ENCODE measurements at regions not wholly inside any gene's neighbourhood (a gene's known extent, or its start where the extent isn't known, plus 50 kb on each side); places are given as distances from the start of the nearest gene placed in this dataset.

DNA sequence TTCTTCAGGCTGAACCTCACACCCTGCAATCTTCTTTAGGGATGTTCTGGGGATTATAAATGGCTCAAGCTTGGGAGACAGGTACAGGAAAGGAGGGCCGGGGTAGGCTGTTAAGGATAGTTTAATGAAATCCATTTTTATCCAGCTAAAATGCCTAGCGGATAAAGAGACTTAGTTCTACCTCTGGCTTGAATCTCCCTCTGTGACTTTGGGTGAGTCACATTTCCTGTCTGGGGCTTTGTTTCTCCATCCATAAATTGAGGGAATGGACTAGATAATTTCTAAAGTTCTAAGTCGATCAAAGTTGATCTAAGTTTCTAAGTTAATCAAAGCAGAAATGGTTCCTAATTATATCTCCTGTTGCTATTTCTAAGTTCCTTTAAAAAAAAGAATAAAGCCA lies 319.6 kb upstream of the E2F7 start:
- Histone ChIP-seq H3K27me3 (ENCODE audit: insufficient read depth in 3 of 3, low read length in 2 of 3) (peaks cover 0 to 4% (median 0%) of the 10 kb centered on the region in 3 donors), H3K27ac (no peak overlapping the region), H3K9me3 (no peaks in the 10 kb centered on the region), H3K4me1 (no peaks in the 10 kb centered on the region), H3K36me3 (ENCODE audit: insufficient read depth in 1 of 2, low read depth in 1 of 2) (no peaks in the 10 kb centered on the region), H3K4me3 (no peak overlapping the region)
- ATAC-seq (no peak), DNase-seq (no peak)
- WGBS, 3 donors = 64 to 74% (median 68%) methylated on average over 3 of the region's 3 CpGs
- intact Hi-C loops (cut with DNase I) = no loop called here
- TF ChIP-seq, protein P1, sequence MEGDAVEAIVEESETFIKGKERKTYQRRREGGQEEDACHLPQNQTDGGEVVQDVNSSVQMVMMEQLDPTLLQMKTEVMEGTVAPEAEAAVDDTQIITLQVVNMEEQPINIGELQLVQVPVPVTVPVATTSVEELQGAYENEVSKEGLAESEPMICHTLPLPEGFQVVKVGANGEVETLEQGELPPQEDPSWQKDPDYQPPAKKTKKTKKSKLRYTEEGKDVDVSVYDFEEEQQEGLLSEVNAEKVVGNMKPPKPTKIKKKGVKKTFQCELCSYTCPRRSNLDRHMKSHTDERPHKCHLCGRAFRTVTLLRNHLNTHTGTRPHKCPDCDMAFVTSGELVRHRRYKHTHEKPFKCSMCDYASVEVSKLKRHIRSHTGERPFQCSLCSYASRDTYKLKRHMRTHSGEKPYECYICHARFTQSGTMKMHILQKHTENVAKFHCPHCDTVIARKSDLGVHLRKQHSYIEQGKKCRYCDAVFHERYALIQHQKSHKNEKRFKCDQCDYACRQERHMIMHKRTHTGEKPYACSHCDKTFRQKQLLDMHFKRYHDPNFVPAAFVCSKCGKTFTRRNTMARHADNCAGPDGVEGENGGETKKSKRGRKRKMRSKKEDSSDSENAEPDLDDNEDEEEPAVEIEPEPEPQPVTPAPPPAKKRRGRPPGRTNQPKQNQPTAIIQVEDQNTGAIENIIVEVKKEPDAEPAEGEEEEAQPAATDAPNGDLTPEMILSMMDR (IDR thresholded peaks at IDR 0.05) = no peak

DNA sequence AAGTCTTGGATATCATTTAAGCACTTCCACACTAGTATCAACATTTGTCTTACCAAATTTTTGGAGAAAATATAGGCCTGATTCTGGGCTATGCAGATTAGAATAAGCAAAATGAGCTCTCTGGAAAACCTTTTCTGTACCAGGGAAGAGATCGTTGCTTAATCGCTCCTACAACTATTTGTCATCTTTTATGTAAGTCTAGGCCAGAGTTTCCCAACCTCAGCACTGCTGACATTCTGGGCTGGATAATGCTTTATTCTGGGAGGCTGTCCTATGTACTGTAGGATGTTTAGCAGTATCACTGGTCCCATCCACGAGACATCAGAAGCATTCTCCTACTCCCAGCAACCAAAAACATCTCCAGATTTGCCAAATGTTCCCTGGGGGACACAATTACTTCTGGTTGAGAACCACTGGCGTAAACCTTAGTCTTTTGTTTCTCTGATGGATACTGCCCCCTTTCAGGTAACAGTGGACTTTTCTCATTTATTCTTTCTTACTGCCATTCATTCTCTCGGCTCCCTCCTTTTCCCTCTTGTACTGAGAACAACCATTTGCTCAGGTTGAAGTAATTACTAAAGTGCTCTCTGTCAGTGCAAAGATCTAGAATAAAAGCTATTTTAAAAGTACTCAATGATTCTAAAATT lies 316.9 kb upstream of the E2F7 start:
- Histone ChIP-seq H3K27ac (no peak overlapping the region), H3K4me1 (no peaks in the 10 kb centered on the region), H3K9me3 (no peaks in the 10 kb centered on the region), H3K27me3 (ENCODE audit: insufficient read depth in 3 of 3, low read length in 2 of 3) (peaks cover 0 to 4% (median 0%) of the 10 kb centered on the region in 3 donors), H3K36me3 (ENCODE audit: insufficient read depth in 1 of 2, low read depth in 1 of 2) (no peaks in the 10 kb centered on the region), H3K4me3 (no peak overlapping the region)
- 83 to 86% (median 84%) methylated on average over 5 of the region's 5 CpGs for WGBS, 3 donors
- TF ChIP-seq, protein P1 (IDR thresholded peaks at IDR 0.05) = no peak
- intact Hi-C loops (cut with DNase I) = no loop called here
- ATAC-seq = no peak
- DNase-seq = no peak

DNA sequence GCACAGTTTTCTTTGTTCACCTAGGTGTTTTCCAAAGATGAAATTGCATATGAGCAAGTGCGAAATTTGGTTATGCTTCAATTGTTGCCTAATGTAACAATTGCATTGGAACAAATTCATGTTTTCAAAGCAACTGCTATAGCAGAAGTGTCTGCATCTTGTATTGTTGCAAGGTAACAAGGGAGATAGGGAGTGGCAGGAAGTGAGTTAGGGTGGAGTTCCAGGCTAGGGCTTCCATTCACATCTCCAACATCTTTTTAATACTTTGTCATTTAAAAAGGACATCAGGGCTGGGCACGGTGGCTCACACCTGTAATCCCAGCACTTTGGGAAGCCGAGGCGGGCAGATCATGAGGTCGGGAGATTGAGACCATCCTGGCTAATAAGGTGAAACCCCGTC lies 312.3 kb upstream of the E2F7 start:
- TF ChIP-seq, protein P1 (IDR thresholded peaks at IDR 0.05) = no peak
- Histone ChIP-seq H3K9me3 (no peaks in the 10 kb centered on the region), H3K4me3 (no peak overlapping the region), H3K4me1 (no peaks in the 10 kb centered on the region), H3K27ac (no peak overlapping the region), H3K36me3 (ENCODE audit: insufficient read depth in 1 of 2, low read depth in 1 of 2) (no peaks in the 10 kb centered on the region), H3K27me3 (ENCODE audit: insufficient read depth in 3 of 3, low read length in 2 of 3) (peaks cover 0 to 3% (median 0%) of the 10 kb centered on the region in 3 donors)
- intact Hi-C loops (cut with DNase I) = no loop called here
- 92 to 95% (median 94%) methylated on average over 6 of the region's 6 CpGs for whole genome bisulfite sequencing, 3 donors
- ATAC-seq (no peak), DNase-seq (no peak)

DNA sequence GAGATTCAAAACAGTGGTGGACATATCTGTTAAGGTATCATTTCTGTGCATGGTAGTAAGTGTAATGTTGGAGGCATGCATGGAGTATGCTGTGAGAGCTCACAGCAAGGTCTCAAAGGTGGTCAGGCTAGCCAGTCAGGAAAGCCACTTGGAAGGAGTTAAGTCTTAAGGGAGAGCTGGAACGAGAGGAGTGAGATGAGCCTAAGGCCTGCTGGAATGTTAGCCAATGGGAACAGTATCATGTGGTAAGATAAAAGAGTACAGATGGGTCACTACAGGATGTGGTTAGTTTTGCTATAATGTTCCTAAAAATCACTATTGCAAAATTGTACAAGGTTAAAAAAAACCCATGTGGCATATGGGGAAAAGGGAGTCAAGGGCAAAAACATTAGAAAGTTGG lies 311.7 kb upstream of the E2F7 start:
- Histone ChIP-seq H3K9me3 (no peaks in the 10 kb centered on the region), H3K4me1 (no peaks in the 10 kb centered on the region), H3K36me3 (ENCODE audit: insufficient read depth in 1 of 2, low read depth in 1 of 2) (no peaks in the 10 kb centered on the region), H3K27me3 (ENCODE audit: insufficient read depth in 3 of 3, low read length in 2 of 3) (peaks cover 0 to 3% (median 0%) of the 10 kb centered on the region in 3 donors), H3K4me3 (no peak overlapping the region), H3K27ac (no peak overlapping the region)
- WGBS, 3 donors = 24 to 32% (median 27%) methylated on average over 1 of the region's 1 CpG
- DNase-seq (no peak), ATAC-seq (peak in 1 of 4 donors; percentile 44)
- TF ChIP-seq, protein P1 (IDR thresholded peaks at IDR 0.05) = no peak
- intact Hi-C loops (cut with DNase I) = no loop called here

DNA sequence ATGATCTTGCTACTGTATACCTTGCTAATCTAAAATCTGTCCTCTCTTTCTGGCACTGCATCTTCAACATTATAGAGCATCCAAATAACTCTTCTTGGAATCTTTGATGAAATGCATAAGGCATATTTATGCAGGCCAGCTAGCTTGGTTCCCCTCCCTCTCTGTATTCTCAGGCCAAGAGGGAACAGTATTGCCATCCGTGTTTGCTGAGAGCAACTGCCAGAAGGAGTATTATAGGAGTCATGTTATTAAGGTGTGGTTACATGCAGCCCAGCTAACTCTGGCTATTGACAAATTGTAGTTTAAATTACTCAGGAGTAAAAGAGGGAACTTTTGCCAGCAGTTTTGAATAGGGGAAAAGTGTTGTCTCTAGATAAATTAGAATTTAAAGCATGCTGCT lies 309.3 kb upstream of the E2F7 start:
- no peaks in the 10 kb centered on the region for H3K36me3 ChIP-seq (ENCODE audit: insufficient read depth in 1 of 2, low read depth in 1 of 2)
- no peak overlapping the region for H3K4me3 ChIP-seq

More for the DNA sequence above, 309.3 kb upstream of the E2F7 start:
- DNase-seq = no peak
- no peak for ATAC-seq
- TF ChIP-seq, protein P1 (IDR thresholded peaks at IDR 0.05) = no peak
- no peaks in the 10 kb centered on the region for H3K9me3 ChIP-seq
- H3K27me3 ChIP-seq (ENCODE audit: insufficient read depth in 3 of 3, low read length in 2 of 3) = peaks cover 0 to 3% (median 0%) of the 10 kb centered on the region in 3 donors
- no peak overlapping the region for H3K27ac ChIP-seq
- intact Hi-C loops (cut with DNase I) = no loop called here
- 11 to 20% (median 20%) methylated on average over 1 of the region's 1 CpG for WGBS, 3 donors
- H3K4me1 ChIP-seq = no peaks in the 10 kb centered on the region

Measured in psoas muscle (tissue), 7 donors.